ENCODE measurements at regions not wholly inside any gene's neighbourhood (a gene's known extent, or its start where the extent isn't known, plus 50 kb on each side); places are given as distances from the start of the nearest gene placed in this dataset.
"Not testable (repeated sequence)": the region's sequence is repeated elsewhere in the genome, so short reads cannot be mapped to it uniquely, and the experiment has no call there.

DNA sequence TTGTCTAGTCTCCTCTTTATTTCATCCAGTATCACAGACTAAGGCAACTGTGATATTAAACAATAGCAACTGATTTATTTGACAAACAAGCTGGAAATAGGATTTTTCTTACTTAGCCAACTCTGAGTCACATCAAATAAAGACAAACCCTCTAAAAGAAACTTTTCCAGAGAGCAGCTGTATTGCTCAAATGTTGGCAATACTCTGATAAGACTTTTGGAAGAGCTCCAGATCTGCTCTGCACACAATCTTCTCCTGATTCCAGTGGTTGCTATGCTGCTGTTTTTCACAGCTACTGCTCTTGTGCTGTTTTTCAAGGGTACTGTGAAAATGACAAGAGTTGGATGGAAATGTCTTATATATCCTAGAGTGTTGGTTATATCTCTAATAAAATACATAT is 1479.2 kb downstream of the SLITRK5 start:
- DNase-seq (ENCODE audit: low spot score) (no peak), ATAC-seq (no peak)
- intact Hi-C loops (cut with DNase I): no loop called here

DNA sequence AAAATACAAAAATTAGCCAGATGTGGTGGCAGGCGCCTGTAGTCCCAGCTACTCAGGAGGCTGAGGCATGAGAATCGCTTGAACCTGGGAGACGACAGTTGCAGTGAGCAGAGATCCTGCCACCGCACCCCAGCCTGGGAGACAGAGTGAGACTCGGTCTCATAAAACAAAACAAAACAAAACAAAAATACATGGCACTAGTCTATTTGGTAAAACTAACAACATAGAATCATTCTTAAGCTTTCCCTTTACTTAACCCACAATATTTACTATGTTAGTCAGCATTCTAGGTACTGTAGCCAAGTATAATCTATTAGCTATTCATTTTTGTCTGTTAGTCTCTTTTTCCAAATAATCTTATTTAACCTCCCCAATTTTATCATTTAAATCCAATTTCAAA is 1482.8 kb downstream of the SLITRK5 start:
- DNase-seq (ENCODE audit: low spot score): no peak
- ATAC-seq: no peak
- intact Hi-C loops (cut with DNase I): no loop called here

DNA sequence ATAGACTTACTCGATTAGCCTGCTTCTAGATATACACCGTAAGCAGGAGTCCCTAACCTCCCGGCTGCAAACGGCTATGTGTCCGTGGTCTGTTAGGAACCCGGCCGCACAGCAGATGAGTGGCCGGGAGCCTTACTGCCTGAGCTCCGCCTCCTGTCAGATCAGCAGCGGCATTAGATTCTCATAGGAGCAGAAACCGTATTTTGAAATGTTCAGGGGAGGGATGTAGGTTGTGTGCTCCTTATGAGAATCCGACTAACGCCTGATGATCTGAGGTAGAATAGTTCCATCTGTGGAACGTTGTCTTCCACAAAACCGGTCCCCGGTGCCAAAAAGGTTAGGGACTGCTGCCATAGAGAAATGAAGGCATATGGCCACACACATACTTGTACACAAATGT is 1491.9 kb downstream of the SLITRK5 start:
- DNase-seq (ENCODE audit: low spot score) (no peak), ATAC-seq (no peak)
- intact Hi-C loops (cut with DNase I): no loop called here

- intact Hi-C loops (cut with DNase I): no loop called here
- ATAC-seq: no peak
- no peak for DNase-seq (ENCODE audit: low spot score)
Measured at GRCh38 chr13:89165685-89166084, 1494.5 kb downstream of the SLITRK5 start.

- intact Hi-C loops (cut with DNase I): no loop called here
- ATAC-seq: no peak
Measured at GRCh38 chr13:89169951-89170350, 1498.8 kb downstream of the SLITRK5 start.

DNA sequence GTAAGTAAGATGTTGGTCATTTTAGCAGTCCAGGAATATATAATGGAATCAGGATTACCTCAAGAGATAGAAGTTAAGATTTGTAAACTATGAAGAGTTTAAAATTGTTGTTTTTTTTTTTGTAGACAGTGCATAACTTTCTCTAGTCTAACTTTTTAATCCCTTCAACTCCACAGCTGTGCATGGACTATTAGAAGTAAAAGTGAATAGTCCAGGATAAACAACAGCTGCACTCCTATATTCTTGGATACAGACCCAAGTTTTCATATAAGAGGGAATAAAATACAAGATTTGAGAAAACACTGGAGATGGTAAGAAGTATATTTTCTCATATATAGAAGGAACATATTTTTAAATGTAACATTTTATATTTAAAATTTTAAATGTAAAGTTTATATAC is 1509.9 kb downstream of the SLITRK5 start:
- DNase-seq (ENCODE audit: low spot score): no peak
- ATAC-seq: no peak
- intact Hi-C loops (cut with DNase I): no loop called here

More at GRCh38 chr13:89169951-89170350, 1498.8 kb downstream of the SLITRK5 start:
- DNase-seq (ENCODE audit: low spot score): no peak

- ATAC-seq (no peak), DNase-seq (ENCODE audit: low spot score) (no peak)
- intact Hi-C loops (cut with DNase I): no loop called here
Measured at GRCh38 chr13:89199138-89199537, 1528.0 kb downstream of the SLITRK5 start.

- no peak for DNase-seq (ENCODE audit: low spot score)
- intact Hi-C loops (cut with DNase I): no loop called here
- no peak for ATAC-seq
Measured at GRCh38 chr13:89204435-89204834, 1533.3 kb downstream of the SLITRK5 start.

- intact Hi-C loops (cut with DNase I): no loop called here
- DNase-seq (ENCODE audit: low spot score): no peak
Measured at GRCh38 chr13:89205856-89206520, 1534.8 kb downstream of the SLITRK5 start.

DNA sequence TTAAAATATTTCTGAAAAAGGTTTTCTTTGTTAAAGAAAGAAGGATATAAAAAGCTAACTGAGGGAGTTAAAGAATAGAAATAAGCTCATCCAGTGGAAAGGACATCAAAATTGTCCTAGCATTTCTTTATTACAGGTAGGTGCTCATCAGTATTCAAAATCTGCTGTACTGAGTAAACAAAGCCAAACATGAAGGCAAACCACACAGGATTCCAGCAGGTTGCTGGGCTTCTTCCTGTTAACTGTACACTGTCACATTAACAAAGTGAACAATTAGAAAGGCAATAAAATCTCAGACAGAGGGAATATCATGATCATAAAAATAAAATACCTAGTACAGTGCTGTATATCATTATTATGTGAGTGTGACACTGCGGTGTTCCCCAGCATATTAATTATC is 1541.0 kb downstream of the SLITRK5 start:
- intact Hi-C loops (cut with DNase I): no loop called here
- ATAC-seq (no peak), DNase-seq (ENCODE audit: low spot score) (no peak)

More at GRCh38 chr13:89205856-89206520, 1534.8 kb downstream of the SLITRK5 start:
- ATAC-seq: no peak

DNA sequence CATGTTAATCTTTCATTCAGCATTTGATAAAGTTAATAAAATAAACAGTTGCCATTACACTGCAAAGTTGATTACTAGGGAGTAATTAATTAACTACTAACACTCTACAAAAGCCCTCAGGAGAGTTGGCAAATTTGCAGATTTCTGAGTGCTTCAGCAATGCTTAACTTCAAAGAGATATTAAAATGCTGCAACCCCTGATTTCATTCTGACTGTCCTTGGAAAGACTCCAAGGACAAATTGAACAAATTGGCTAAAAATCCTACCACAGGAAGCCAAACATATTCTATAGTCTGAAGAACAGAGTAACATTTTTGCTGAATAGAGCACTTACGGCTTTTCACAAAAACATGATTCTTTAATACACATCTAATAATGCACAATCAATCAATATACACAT is 1543.0 kb downstream of the SLITRK5 start:
- ATAC-seq (no peak), DNase-seq (ENCODE audit: low spot score) (no peak)

GRCh38 chr13:89215319-89215718 is 1544.1 kb downstream of the SLITRK5 start:
- DNase-seq (ENCODE audit: low spot score); ATAC-seq; intact Hi-C loops (cut with DNase I): not testable (repeated sequence)

More for the DNA sequence above, 1543.0 kb downstream of the SLITRK5 start:
- intact Hi-C loops (cut with DNase I): no loop called here

GRCh38 chr13:89217813-89218212 is 1546.6 kb downstream of the SLITRK5 start:
- DNase-seq (ENCODE audit: low spot score) (no peak), ATAC-seq (no peak)
- intact Hi-C loops (cut with DNase I): no loop called here

GRCh38 chr13:89221557-89222158 is 1550.5 kb downstream of the SLITRK5 start:
- intact Hi-C loops (cut with DNase I): no loop called here
- DNase-seq (ENCODE audit: low spot score): no peak
- no peak for ATAC-seq

DNA sequence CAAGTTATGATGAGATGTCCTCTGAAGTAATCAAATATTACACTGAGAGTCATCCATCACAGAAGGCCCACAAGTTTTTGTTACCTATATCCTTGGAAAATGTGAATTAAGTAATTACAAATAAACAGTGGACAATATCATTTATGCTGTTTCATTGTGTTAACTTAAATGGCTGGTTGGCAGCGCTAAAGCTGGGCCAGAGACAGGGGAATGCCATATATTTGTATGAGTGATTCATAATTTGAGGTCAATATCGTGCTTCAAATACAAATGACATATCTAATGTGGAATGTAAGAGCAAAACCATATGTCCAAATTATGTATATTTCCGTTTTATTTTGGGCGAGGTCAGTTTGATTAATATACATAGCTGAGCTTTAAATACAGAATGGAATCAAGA is 1556.2 kb downstream of the SLITRK5 start:
- intact Hi-C loops (cut with DNase I): no loop called here
- DNase-seq (ENCODE audit: low spot score) (no peak), ATAC-seq (no peak)

DNA sequence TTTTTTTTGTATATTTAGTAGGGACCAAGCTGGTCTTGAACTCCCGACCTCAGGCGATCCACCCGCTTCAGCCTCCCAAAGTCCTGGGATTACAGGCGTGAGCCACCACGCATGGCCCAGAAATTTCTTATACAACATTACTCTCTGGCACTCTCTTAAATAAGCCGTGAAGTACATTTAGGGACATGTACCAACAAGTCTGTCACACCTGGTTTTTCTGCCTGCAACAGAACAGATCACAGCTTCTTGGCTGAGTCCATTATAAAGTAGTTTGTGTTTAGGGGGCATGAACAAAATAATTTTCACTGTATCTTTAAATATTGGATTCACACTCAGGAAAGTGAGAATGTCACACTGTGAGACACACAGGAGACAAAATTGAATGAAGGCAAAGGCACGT is 1567.3 kb downstream of the SLITRK5 start:
- intact Hi-C loops (cut with DNase I): no loop called here

DNA sequence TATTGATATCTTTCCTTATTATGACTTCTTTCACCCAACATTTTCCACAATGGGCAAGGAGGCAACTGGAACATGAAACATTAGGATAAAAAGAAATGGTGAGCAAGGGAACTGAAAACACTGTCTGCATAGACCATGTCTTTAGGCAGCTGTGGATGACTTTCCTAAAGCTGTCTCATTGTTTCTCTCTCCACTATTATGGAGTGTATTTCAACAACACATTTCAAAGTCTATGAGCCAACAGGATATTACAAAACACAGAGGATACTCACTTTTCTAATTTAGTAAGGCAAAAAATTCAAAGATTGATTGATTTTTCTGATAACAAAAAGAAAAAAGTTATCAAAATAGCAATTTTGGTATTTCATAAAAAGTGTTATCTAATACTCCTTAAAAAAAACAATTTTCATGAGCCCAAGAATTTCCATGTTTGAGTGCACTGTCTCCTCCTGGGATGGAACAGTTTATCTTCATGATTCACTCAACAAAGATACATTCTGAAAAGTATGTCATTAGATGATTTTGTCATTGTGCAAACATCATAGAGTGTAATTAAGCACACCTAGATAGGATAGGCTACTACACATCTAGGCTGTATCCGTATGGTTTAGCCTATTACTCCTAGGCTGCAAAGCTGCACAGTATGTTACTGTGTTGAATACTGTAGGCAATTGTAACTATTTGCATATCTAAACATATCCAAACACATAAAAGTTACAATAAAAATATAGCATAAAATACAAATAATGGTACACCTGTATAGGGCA is 1568.4 kb downstream of the SLITRK5 start:
- intact Hi-C loops (cut with DNase I): no loop called here
- ATAC-seq (no peak), DNase-seq (ENCODE audit: low spot score) (no peak)

More for the DNA sequence above, 1567.3 kb downstream of the SLITRK5 start:
- DNase-seq (ENCODE audit: low spot score) (no peak), ATAC-seq (no peak)

DNA sequence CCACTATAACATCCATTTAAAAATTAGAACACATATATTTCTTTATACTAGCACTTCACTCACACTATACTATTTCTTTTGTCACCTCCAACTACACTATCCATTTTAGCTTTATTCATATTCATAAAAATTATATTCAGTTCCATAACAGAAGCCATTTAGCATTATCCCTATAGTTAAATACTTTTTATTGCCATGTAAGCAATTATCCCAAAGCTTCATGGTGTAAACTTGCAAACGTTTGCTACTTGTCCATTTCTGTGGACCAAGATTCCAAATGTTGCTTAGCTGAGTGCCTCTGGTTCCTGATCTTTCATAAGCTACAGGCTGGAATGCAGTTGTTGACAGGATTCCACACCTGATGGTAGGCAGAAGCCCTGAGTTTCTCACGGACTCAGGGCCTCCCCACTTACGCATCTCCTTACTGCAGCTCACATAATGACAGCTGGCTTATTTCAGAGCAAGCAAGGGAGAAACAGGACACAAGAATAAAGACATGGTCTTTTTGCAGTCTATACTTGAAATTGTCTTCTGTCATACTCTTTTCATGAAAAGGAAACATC is 1584.8 kb downstream of the SLITRK5 start:
- no peak for ATAC-seq

GRCh38 chr13:89267734-89268133 is 1596.6 kb downstream of the SLITRK5 start:
- intact Hi-C loops (cut with DNase I): no loop called here
- ATAC-seq (no peak), DNase-seq (ENCODE audit: low spot score) (no peak)

More for the DNA sequence above, 1584.8 kb downstream of the SLITRK5 start:
- DNase-seq (ENCODE audit: low spot score): no peak
- intact Hi-C loops (cut with DNase I): no loop called here

DNA sequence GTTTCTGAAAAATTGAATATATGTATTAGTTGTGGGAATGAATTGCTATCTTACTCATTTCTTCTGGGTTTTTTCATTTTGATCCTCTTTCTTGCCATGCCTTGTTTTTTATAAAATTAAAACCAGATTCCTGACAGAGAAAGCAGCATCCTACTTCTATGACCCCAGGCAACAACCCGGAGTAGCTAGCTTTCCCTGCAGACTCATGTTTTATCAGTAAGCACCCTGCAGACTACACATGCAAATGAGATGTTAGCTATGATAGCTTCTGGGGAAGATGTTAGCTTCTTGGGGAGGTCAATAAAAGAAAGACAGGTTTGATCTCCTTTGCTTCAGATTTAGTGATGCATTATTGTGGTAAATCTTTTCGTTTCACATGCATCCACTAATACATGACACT is 1598.6 kb downstream of the SLITRK5 start:
- ATAC-seq: no peak
- intact Hi-C loops (cut with DNase I): no loop called here

More for the DNA sequence above, 1598.6 kb downstream of the SLITRK5 start:
- no peak for DNase-seq (ENCODE audit: low spot score)

Measured in sciatic nerve (tissue), 2 donors.